ENCODE measurements at regions not wholly inside any gene's neighbourhood (a gene's known extent, or its start where the extent isn't known, plus 50 kb on each side); places are given as distances from the start of the nearest gene placed in this dataset.

- Histone ChIP-seq H3K18ac (ENCODE audit: low read depth, low read length) (no peak overlapping the region), H2BK120ac (ENCODE audit: low read depth, low read length) (no peak overlapping the region), H3K27ac (ENCODE audit: insufficient read depth, low read length) (no peak overlapping the region), H3K79me1 (ENCODE audit: low read depth in 1 of 2, low read length in 2 of 2) (no peaks in the 10 kb centered on the region), H4K91ac (ENCODE audit: insufficient read depth, low read depth, low read length) (no peak overlapping the region), H4K20me1 (ENCODE audit: insufficient read depth, low read length) (no peaks in the 10 kb centered on the region), H3K4ac (ENCODE audit: low read depth, low read length) (no peak overlapping the region), H2BK5ac (ENCODE audit: low read depth, low read length, poor library complexity, severe bottlenecking) (no peak overlapping the region), H3K4me1 (ENCODE audit: control insufficient read depth, insufficient read depth, low read length) (no peaks in the 10 kb centered on the region), H3K14ac (replicated peaks; ENCODE audit: low read depth, low read length) (no peak overlapping the region), H2BK20ac (ENCODE audit: low read depth, low read length) (no peak overlapping the region), H4K5ac (ENCODE audit: low read depth, low read length) (no peak overlapping the region), H3K9me3 (ENCODE audit: control insufficient read depth, insufficient read depth, low read length) (peaks cover 3% of the 10 kb centered on the region), H2AFZ (replicated peaks; ENCODE audit: low read length, poor library complexity) (no peak overlapping the region), H3K36me3 (ENCODE audit: control insufficient read depth, insufficient read depth, low read length) (no peaks in the 10 kb centered on the region), H3K9ac (ENCODE audit: low read depth, low read length) (no peak overlapping the region), H3K4me2 (ENCODE audit: low read depth, low read length) (no peak overlapping the region), H3K9me1 (ENCODE audit: insufficient read depth, low read length) (no peaks in the 10 kb centered on the region), H3K27me3 (ENCODE audit: control insufficient read depth, insufficient read depth, low read length) (no peaks in the 10 kb centered on the region), H2BK15ac (ENCODE audit: low read depth, low read length) (no peak overlapping the region), H3K56ac (ENCODE audit: extremely low read depth, insufficient read depth, low read length) (no peak overlapping the region), H3K4me3 (ENCODE audit: insufficient read depth, low read depth, low read length) (no peak overlapping the region), H2AK9ac (replicated peaks; ENCODE audit: low read depth, low read length, poor library complexity) (no peak overlapping the region), H3K23ac (ENCODE audit: low read depth, low read length) (no peak overlapping the region), H4K8ac (ENCODE audit: low read depth in 2 of 2, low read length in 2 of 2) (no peak overlapping the region), H2AK5ac (ENCODE audit: low read depth, low read length) (no peak overlapping the region)
- BruUV-seq (replicated peaks) = no TSS peak
- CTCF ChIA-PET = no interaction called here
- POLR2A ChIA-PET (ENCODE audit: unreplicated experiment) = no interaction called here
- DNase-seq (no peak), ATAC-seq (ENCODE audit: low read depth) (no peak)
- dilution Hi-C loops (cut with HindIII; ENCODE audit: low sequenced_read_pairs, unreplicated experiment) (no loop called here), intact Hi-C loops (cut with micrococcal nuclease) (no loop called here), in situ Hi-C loops (cut with MboI; ENCODE audit: low sequenced_read_pairs) (no loop called here)
- 61% methylated on average over 7 of the region's 11 CpGs; no CpG with 5 or more reads in 1 of the 2 experiments for WGBS, 2 experiments (ENCODE audit: extremely low coverage in 2 of 2, insufficient read length in 1 of 2)
- TF ChIP-seq POLR2A (IDR thresholded peaks at IDR 0.05; ENCODE audit: low read depth, low read length) (no peak), SMC3 (IDR thresholded peaks at IDR 0.05; ENCODE audit: low read depth, low read length) (no peak)
Measured at GRCh38 chr20:60693496-60694133, 558.4 kb upstream of the CDH4 start.
